A549 (cell line): ENCODE measurements at regions not wholly inside any gene's neighbourhood (a gene's known extent, or its start where the extent isn't known, plus 50 kb on each side); places are given as distances from the start of the nearest gene placed in this dataset.

ENCODE experiments used
- ATAC-seq, 2 experiments: fragments of 200-7000 bp in 1 of 2; fragments of >200 bp in 1 of 2; cut with Nextera tagmentation in 1 of 2; cut with Tn5 transposase in 1 of 2; 3 replicates each; pipeline versions ENCODE4 v1.8.0 to v1.9.1; 2018 to 2020; ENCODE audit warnings: mild to moderate bottlenecking in 1 of 2, moderate library complexity in 1 of 2
- CTCF ChIA-PET: fragments of 300-600 bp; sonication (Branson Sonifier 250); formaldehyde crosslinking; extraction: SDS; loops from one replicate; lab custom pipeline; 2021; ENCODE audit warnings: antibody characterized with exemption, inconsistent platforms; lab: Yijun Ruan, JAX
- POLR2A ChIA-PET: fragments of 350-600 bp; formaldehyde crosslinking; extraction: SDS; loops from one replicate; lab custom pipeline; 2021; ENCODE audit warnings: antibody characterized with exemption, inconsistent platforms; lab: Yijun Ruan, JAX
- DNase-seq, 2 experiments: peaks; one replicate each; pipeline versions ENCODE4 v3.0.0 to v3.0.0-alpha.2; 2011 to 2016; ENCODE audit warnings: low read depth in 1 of 2, low spot score in 1 of 2
- FAIRE-seq: peaks from 2 replicates; lab custom pipeline; 2011; peaks lifted over from hg19 to GRCh38; lab: Jason Lieb, UNC
- H3K27ac ChIP-seq, 2 experiments: fragments of >200 bp; sonication (Bioruptor Twin); formaldehyde crosslinking; 3 replicates each; pipeline ENCODE4 v1.5.1; 2016 to 2017
- H3K4me1 ChIP-seq: fragments of >200 bp; sonication (Bioruptor Twin); formaldehyde crosslinking; 3 replicates; pipeline ENCODE4 v1.6.1; 2016
- H3K4me2 ChIP-seq: fragments of >200 bp; sonication (Bioruptor Twin); formaldehyde crosslinking; 3 replicates; pipeline ENCODE4 v1.6.1; 2016
- H3K4me3 ChIP-seq: fragments of >200 bp; sonication (Bioruptor Twin); formaldehyde crosslinking; 3 replicates; pipeline ENCODE4 v1.5.1; 2016
- H3K9me3 ChIP-seq: fragments of >200 bp; sonication (Bioruptor Twin); formaldehyde crosslinking; 3 replicates; pipeline ENCODE4 v1.6.1; 2016
- BCL3 ChIP-seq: fragments of >200 bp; sonication (Bioruptor Twin); formaldehyde crosslinking; IDR thresholded peaks from 3 replicates; pipeline ENCODE4 v1.6.1; 2016
- BHLHE40 ChIP-seq: IDR thresholded peaks from 2 replicates; pipeline ENCODE4 v1.6.1; 2012; ENCODE audit warnings: low read depth, low read length, inconsistent platforms
- CEBPB ChIP-seq, 2 experiments: fragments of >200 bp in 1 of 2; sonication (Bioruptor Twin) in 1 of 2; formaldehyde crosslinking in 1 of 2; IDR thresholded peaks; 2 replicates each; pipeline ENCODE4 v1.6.1; 2012 to 2016
- E2F6 ChIP-seq: IDR thresholded peaks from 2 replicates; pipeline ENCODE4 v1.6.1; 2012; ENCODE audit warnings: low read depth, borderline replicate concordance
- ESRRA ChIP-seq: fragments of 150-350 bp; IDR thresholded peaks from 2 replicates; pipeline ENCODE4 v1.6.1; 2014; ENCODE audit warnings: mild to moderate bottlenecking, low read length, borderline replicate concordance
- FOSB ChIP-seq: fragments of 250-450 bp; sonication (Bioruptor Pico); IDR thresholded peaks from 2 replicates; pipeline ENCODE4 v1.5.0; 2020; ENCODE audit warnings: mild to moderate bottlenecking, moderate library complexity
- GATA3 ChIP-seq: IDR thresholded peaks from 2 replicates; pipeline ENCODE4 v1.6.1; 2012; ENCODE audit warnings: borderline replicate concordance
- JUN ChIP-seq, 2 experiments: fragments of >200 bp; sonication (Bioruptor Twin); formaldehyde crosslinking; IDR thresholded peaks; 2 replicates in 1 of 2; 3 replicates in 1 of 2; pipeline ENCODE4 v1.6.1; 2016 to 2017
- KDM5A ChIP-seq: fragments of 200-600 bp; sonication (generic); IDR thresholded peaks from 2 replicates; pipeline ENCODE4 v1.6.1; 2016; ENCODE audit warnings: antibody characterized with exemption, mild to moderate bottlenecking
- MAFK ChIP-seq: fragments of 450-650 bp; IDR thresholded peaks from 2 replicates; pipeline ENCODE4 v1.6.1; 2014; ENCODE audit not compliant: partially characterized antibody
- MYC ChIP-seq: IDR thresholded peaks from 2 replicates; pipeline ENCODE4 v1.6.1; 2012; ENCODE audit warnings: mild to moderate bottlenecking, inconsistent platforms, low read length, improper control_type of control experiment, borderline replicate concordance
- NFE2L2 ChIP-seq: fragments of 150-350 bp; conservative IDR thresholded peaks from 2 replicates; pipeline ENCODE4 v1.6.1; 2014; ENCODE audit warnings: low read length
- NPAS2 ChIP-seq: fragments of 250-450 bp; sonication (Bioruptor Pico); IDR thresholded peaks from 2 replicates; pipeline ENCODE4 v1.8.0; 2022; ENCODE audit warnings: mild to moderate bottlenecking, moderate library complexity, borderline replicate concordance
- PBX3 ChIP-seq: IDR thresholded peaks from 2 replicates; pipeline ENCODE4 v1.6.1; 2012
- PHF8 ChIP-seq: fragments of 200-600 bp; sonication (generic); IDR thresholded peaks from 2 replicates; pipeline ENCODE4 v1.6.1; 2016; ENCODE audit warnings: low read depth, mild to moderate bottlenecking, antibody characterized with exemption, moderate library complexity, borderline replicate concordance
- POLR2A ChIP-seq: IDR thresholded peaks from 2 replicates; pipeline ENCODE4 v1.6.1; 2012; ENCODE audit warnings: mild to moderate bottlenecking, low read length
- POLR2AphosphoS2 ChIP-seq: conservative IDR thresholded peaks from 2 replicates; pipeline ENCODE4 v1.6.1; 2012; ENCODE audit warnings: low read length, improper control_type of control experiment, inconsistent platforms
- RNF2 ChIP-seq: fragments of 200-600 bp; sonication (generic); IDR thresholded peaks from 2 replicates; pipeline ENCODE4 v1.6.1; 2016; ENCODE audit warnings: low read depth, mild to moderate bottlenecking, antibody characterized with exemption, moderate library complexity, borderline replicate concordance
- USF2 ChIP-seq: fragments of 450-650 bp; IDR thresholded peaks from 2 replicates; pipeline ENCODE4 v1.6.1; 2014; ENCODE audit warnings: antibody characterized with exemption
- ZFP36 ChIP-seq: fragments of 450-650 bp; IDR thresholded peaks from 2 replicates; pipeline ENCODE4 v1.6.1; 2014; ENCODE audit warnings: borderline replicate concordance; ENCODE audit not compliant: partially characterized antibody
- ZNF302 ChIP-seq: fragments of 250-450 bp; sonication (Bioruptor Pico); IDR thresholded peaks from 2 replicates; pipeline ENCODE4 v1.9.0; 2021; ENCODE audit warnings: inconsistent platforms, mild to moderate bottlenecking, moderate library complexity
- WGBS: methylation state at CpG from one replicate; pipeline ENCODE4 v1.1.6; 2017; ENCODE audit errors: missing lambda C conversion rate; 5-methylcytosine and 5-hydroxymethylcytosine counted together
- TF ChIP-seq, protein P1 (sequence below): fragments of 250-450 bp; sonication (Bioruptor Pico); IDR thresholded peaks from 2 replicates; pipeline ENCODE4 v1.5.0; 2020; ENCODE audit warnings: low read depth, mild to moderate bottlenecking, moderate library complexity

DNA sequence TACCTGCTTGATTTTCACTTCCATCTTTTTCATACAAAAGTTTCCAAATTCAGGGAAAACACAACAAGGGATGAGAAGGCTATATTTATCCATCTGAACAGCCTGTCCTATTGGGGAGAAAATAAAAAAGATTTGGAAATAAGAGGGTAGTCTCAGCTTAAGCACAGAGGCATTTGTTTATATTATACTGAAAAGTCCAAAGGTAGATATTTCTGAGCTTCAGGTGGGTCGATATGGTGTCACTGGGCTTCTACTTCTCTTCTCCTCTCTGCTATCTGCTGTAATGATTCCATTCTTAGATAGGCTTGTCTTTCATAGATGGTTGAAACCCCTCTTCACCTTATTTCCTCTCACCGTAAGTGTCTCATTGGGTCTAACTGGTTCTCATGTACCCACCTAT is 337.0 kb downstream of the INSC start (continued):
- no peak for TF ChIP-seq ESRRA

- H3K4me1 ChIP-seq: no peaks in the 10 kb centered on the region
- FAIRE-seq (no peak), ATAC-seq (no peak)
Observed at GRCh38 chr11:15453211-15453765, 338.6 kb downstream of the INSC start.

DNA sequence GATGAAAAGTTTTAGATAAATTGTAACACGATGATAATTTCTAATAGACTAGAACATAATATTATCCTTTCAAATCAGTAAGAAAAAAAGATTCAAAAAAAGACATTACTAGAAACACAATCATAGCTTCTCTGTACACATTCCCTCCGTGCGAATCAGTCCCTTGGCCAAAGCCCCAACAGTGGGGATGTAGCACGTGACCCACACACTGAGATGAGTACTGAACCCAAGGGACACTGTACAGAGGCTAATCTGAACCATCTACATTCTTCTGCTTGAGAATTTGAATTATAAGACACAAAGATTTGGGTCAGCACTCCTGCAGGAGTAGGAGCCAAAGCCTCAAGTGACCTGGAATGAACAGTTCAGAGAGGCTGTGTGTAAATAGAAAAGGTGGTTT is 353.7 kb downstream of the INSC start:
- DNase-seq: no peak
- TF ChIP-seq GATA3 (no peak), MYC (no peak), CEBPB (IDR thresholded peaks at IDR 0.05) (no peak), BHLHE40 (no peak), POLR2A (no peak), ZNF302 (no peak), POLR2AphosphoS2 (no peak), KDM5A (no peak), MAFK (no peak), ZFP36 (no peak), NPAS2 (CRISPR knock-in tag) (no peak), JUN (IDR thresholded peaks at IDR 0.05) (no peak), E2F6 (no peak), PBX3 (no peak), BCL3 (no peak), FOSB (CRISPR knock-in tag) (no peak), RNF2 (no peak)
- TF ChIP-seq, protein P1, sequence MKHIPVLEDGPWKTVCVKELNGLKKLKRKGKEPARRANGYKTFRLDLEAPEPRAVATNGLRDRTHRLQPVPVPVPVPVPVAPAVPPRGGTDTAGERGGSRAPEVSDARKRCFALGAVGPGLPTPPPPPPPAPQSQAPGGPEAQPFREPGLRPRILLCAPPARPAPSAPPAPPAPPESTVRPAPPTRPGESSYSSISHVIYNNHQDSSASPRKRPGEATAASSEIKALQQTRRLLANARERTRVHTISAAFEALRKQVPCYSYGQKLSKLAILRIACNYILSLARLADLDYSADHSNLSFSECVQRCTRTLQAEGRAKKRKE (CRISPR knock-in tag): no peak
- H3K4me3 ChIP-seq: no peak overlapping the region
- ATAC-seq: no peak
- H3K9me3 ChIP-seq: no peaks in the 10 kb centered on the region
- no peak overlapping the region for H3K27ac ChIP-seq
- no peak overlapping the region for H3K4me2 ChIP-seq
- no peak for FAIRE-seq
- WGBS: 2% methylated on average over 4 of the region's 4 CpGs
- CTCF ChIA-PET: no interaction called here
- H3K4me1 ChIP-seq: no peaks in the 10 kb centered on the region
- POLR2A ChIA-PET: no interaction called here

More at GRCh38 chr11:15453211-15453765, 338.6 kb downstream of the INSC start:
- 3% methylated on average over 2 of the region's 2 CpGs for WGBS
- no peak for TF ChIP-seq USF2
- no peak for TF ChIP-seq PHF8
- TF ChIP-seq NPAS2 (CRISPR knock-in tag): no peak
- TF ChIP-seq NFE2L2: no peak
- Histone ChIP-seq H3K4me3 (no peak overlapping the region), H3K27ac (no peak overlapping the region), H3K9me3 (no peaks in the 10 kb centered on the region), H3K4me2 (no peak overlapping the region)
- ChIA-PET POLR2A (no interaction called here), CTCF (interaction anchor here (1.2 kb wide), 1 partner anchor 10 kb away, joined by 3 read pairs; no protein-coding TSS in a partner anchor)
- DNase-seq: no peak
